Glutamatergic neuron (in vitro differentiated cells): ENCODE measurements at regions not wholly inside any gene's neighbourhood (a gene's known extent, or its start where the extent isn't known, plus 50 kb on each side); places are given as distances from the start of the nearest gene placed in this dataset.

ENCODE experiments used
- DNase-seq: peaks from one replicate; pipeline ENCODE4 v3.0.0; 2022
- H3K27ac Mint-ChIP-seq: one replicate; pipeline ENCODE4 v1.8.0; 2020; ENCODE audit warnings: mild to moderate bottlenecking, mixed read lengths, inconsistent platforms; ENCODE audit not compliant: unreplicated experiment
- H3K27me3 Mint-ChIP-seq: one replicate; pipeline ENCODE4 v1.8.0; 2020; ENCODE audit warnings: mild to moderate bottlenecking, moderate library complexity, mixed read lengths, inconsistent platforms; ENCODE audit not compliant: unreplicated experiment
- H3K36me3 Mint-ChIP-seq: one replicate; pipeline ENCODE4 v1.8.0; 2020; ENCODE audit warnings: mild to moderate bottlenecking, mixed read lengths, inconsistent platforms; ENCODE audit not compliant: unreplicated experiment
- H3K4me1 Mint-ChIP-seq: one replicate; pipeline ENCODE4 v1.8.0; 2020; ENCODE audit warnings: mild to moderate bottlenecking, low read depth, mixed read lengths, inconsistent platforms; ENCODE audit not compliant: unreplicated experiment
- H3K4me3 Mint-ChIP-seq: one replicate; pipeline ENCODE4 v1.8.0; 2020; ENCODE audit warnings: mild to moderate bottlenecking, mixed read lengths, inconsistent platforms; ENCODE audit not compliant: unreplicated experiment
- H3K9me3 Mint-ChIP-seq: one replicate; pipeline ENCODE4 v1.8.0; 2020; ENCODE audit warnings: mild to moderate bottlenecking, moderate library complexity, mixed read lengths, inconsistent platforms; ENCODE audit not compliant: unreplicated experiment
- TF ChIP-seq, protein P1 (sequence below): fragments of 200-600 bp; sonication (generic); IDR thresholded peaks from one replicate; pipeline ENCODE4 v1.5.0; 2021; ENCODE audit not compliant: partially characterized antibody, unreplicated experiment

DNA sequence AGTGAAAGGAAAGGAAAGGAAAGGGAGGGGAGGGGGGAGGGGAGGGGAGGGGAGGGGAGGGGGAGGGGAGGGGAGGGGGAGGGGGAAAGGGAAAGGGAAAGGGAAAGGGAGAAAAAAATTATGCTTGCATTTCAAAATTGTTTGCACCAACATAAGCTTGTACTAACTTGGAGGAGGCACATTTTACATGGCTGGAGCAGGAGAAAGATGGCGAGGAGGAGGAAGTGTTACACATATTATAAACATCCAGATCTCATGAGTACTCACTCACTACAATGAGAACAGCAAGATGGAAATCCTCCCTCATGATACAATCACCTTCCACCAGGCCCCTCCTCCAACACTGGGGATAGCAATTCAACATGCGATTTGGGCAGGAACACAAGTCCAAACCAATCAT lies 660.2 kb upstream of the CDH2 start:
- Mint-ChIP-seq H3K9me3 (no peaks in the 10 kb centered on the region), H3K4me3 (no peak overlapping the region), H3K4me1 (peaks cover 5% of the 10 kb centered on the region), H3K27me3 (no peaks in the 10 kb centered on the region), H3K27ac (no peak overlapping the region), H3K36me3 (no peaks in the 10 kb centered on the region)
- TF ChIP-seq, protein P1, sequence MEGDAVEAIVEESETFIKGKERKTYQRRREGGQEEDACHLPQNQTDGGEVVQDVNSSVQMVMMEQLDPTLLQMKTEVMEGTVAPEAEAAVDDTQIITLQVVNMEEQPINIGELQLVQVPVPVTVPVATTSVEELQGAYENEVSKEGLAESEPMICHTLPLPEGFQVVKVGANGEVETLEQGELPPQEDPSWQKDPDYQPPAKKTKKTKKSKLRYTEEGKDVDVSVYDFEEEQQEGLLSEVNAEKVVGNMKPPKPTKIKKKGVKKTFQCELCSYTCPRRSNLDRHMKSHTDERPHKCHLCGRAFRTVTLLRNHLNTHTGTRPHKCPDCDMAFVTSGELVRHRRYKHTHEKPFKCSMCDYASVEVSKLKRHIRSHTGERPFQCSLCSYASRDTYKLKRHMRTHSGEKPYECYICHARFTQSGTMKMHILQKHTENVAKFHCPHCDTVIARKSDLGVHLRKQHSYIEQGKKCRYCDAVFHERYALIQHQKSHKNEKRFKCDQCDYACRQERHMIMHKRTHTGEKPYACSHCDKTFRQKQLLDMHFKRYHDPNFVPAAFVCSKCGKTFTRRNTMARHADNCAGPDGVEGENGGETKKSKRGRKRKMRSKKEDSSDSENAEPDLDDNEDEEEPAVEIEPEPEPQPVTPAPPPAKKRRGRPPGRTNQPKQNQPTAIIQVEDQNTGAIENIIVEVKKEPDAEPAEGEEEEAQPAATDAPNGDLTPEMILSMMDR = no peak
- no peak for DNase-seq

DNA sequence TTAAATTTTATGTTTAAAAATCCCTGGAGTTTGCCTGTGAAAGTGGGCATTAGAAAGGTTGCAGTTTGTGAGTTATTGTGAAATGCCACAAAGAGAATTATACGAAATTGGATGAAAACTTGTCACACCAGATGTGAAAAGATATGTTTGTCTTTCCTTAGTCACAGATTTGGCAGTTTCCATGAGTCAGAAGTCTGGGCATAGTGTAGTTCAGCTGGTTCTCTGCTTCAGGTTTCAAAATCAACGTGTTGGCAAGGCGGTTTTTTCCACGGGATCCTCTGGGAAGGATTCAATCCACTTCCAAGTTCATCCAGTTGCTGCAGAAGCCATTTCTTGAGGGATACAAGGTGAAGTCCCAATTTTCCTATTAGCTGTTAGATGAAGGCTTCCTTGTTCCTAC lies 658.0 kb upstream of the CDH2 start:
- Mint-ChIP-seq H3K27ac (no peak overlapping the region), H3K9me3 (no peaks in the 10 kb centered on the region), H3K4me3 (no peak overlapping the region), H3K4me1 (peaks cover 7% of the 10 kb centered on the region), H3K36me3 (no peaks in the 10 kb centered on the region), H3K27me3 (no peaks in the 10 kb centered on the region)
- TF ChIP-seq, protein P1 = no peak
- no peak for DNase-seq

DNA sequence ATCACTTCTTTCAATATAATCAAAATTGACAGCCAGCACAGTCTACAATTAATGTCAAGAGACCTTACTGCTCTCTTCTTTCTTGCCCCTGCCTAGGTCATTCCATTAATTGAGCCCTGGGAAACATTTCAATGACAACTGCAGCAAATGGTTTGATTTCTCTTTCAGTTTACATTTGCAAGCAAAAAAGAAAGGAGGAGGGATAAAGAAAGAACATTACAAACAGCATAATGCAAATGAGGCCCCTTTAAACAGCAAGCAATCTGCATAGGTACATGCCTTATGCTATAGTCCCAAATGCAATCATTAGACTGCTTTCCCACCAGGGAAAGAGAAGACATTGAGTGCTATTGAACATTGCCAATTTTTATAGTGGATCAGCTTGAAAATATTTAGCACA lies 655.0 kb upstream of the CDH2 start:
- H3K9me3 Mint-ChIP-seq = peaks cover 6% of the 10 kb centered on the region
- H3K27ac Mint-ChIP-seq = no peak overlapping the region

DNA sequence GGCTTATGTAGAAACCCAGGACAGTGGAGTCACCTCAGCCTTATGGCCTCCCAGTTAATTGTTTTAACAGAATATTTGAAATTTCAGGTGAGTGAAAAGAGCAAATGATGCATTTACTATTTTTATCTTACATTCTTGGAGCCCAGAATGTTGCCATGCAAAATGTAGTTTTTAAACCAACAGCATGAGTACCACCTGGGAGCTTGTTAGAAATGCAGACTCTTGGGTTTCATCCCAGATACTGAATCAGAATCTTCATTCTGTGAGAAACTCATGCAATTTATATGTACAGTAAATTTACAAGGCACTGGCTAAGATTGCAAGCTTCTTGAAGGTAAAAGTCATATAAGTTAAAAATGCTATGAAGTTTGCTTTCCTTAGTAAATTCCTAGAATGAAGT lies 654.5 kb upstream of the CDH2 start:
- no peak for DNase-seq
- peaks cover 6% of the 10 kb centered on the region for H3K9me3 Mint-ChIP-seq
- TF ChIP-seq, protein P1 = no peak
- H3K4me3 Mint-ChIP-seq = no peak overlapping the region
- H3K36me3 Mint-ChIP-seq = no peaks in the 10 kb centered on the region
- H3K4me1 Mint-ChIP-seq = peaks cover 17% of the 10 kb centered on the region
- no peaks in the 10 kb centered on the region for H3K27me3 Mint-ChIP-seq
- no peak overlapping the region for H3K27ac Mint-ChIP-seq

More for the DNA sequence above, 655.0 kb upstream of the CDH2 start:
- TF ChIP-seq, protein P1 = no peak
- H3K36me3 Mint-ChIP-seq = no peaks in the 10 kb centered on the region
- H3K27me3 Mint-ChIP-seq = no peaks in the 10 kb centered on the region
- no peak for DNase-seq
- peaks cover 17% of the 10 kb centered on the region for H3K4me1 Mint-ChIP-seq
- no peak overlapping the region for H3K4me3 Mint-ChIP-seq

DNA sequence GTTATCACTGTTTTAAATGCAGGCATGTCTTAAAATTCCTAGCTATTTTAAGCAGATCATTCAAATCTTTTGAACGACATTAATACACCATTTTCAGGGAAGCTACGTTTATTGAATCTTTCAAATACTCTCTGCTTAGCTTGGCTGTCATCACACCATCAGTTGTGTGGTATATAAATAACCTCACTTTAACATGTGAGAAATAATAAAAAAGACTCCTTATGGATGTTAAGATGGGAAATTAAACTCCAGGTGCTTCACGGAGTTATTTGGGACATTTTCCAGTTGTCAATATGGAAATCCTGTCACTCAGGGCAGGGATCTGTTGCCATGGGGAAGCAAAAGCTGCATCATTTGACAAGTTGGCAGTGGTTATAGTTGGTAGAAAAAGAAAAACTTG lies 649.2 kb upstream of the CDH2 start:
- Mint-ChIP-seq H3K36me3 (no peaks in the 10 kb centered on the region), H3K27ac (no peak overlapping the region)

More for the DNA sequence above, 649.2 kb upstream of the CDH2 start:
- TF ChIP-seq, protein P1 = no peak
- no peak overlapping the region for H3K4me3 Mint-ChIP-seq
- no peak for DNase-seq
- no peaks in the 10 kb centered on the region for H3K27me3 Mint-ChIP-seq
- H3K4me1 Mint-ChIP-seq = peaks cover 10% of the 10 kb centered on the region
- H3K9me3 Mint-ChIP-seq = peaks cover 6% of the 10 kb centered on the region
